ENCODE measurements at regions not wholly inside any gene's neighbourhood (a gene's known extent, or its start where the extent isn't known, plus 50 kb on each side); places are given as distances from the start of the nearest gene placed in this dataset.

GRCh38 chr6:94071835-94072234 lies 652.5 kb upstream of the EPHA7 start:
- no peak overlapping the region for H3K9ac ChIP-seq (replicated peaks; ENCODE audit: extremely low read depth, insufficient read depth, low read length)
- dilution Hi-C loops (cut with MboI; ENCODE audit: extremely low pct_ligation_motif_present, low sequenced_read_pairs) = no loop called here
- H3K4me1 ChIP-seq (ENCODE audit: control insufficient read depth, extremely low read depth, insufficient read depth, low read length) = no peaks in the 10 kb centered on the region
- no peak overlapping the region for H3K4me2 ChIP-seq (ENCODE audit: insufficient read depth, low read length)
- BruUV-seq (replicated peaks) = no TSS peak
- ChIA-PET CTCF (no interaction called here), POLR2A (no interaction called here)
- H3K4me3 ChIP-seq (replicated peaks in 1 of 3; ENCODE audit: insufficient read depth in 1 of 3, low read depth in 1 of 3, low read length in 3 of 3) = no peak overlapping the region
- H3K27me3 ChIP-seq (ENCODE audit: control insufficient read depth in 2 of 2, insufficient read depth in 2 of 2, low read length in 2 of 2) = no peaks in the 10 kb centered on the region
- DNase-seq (ENCODE audit: low read depth, low spot score) (no peak), FAIRE-seq (no peak)
- H4K20me1 ChIP-seq (replicated peaks; ENCODE audit: control insufficient read depth, extremely low read depth, insufficient read depth, low read length) = no peaks in the 10 kb centered on the region
- H2AFZ ChIP-seq (ENCODE audit: low read depth, low read length) = no peak overlapping the region
- no peak for TF ChIP-seq MYC (IDR thresholded peaks at IDR 0.05; ENCODE audit: low read depth, low read length)
- no peak for TF ChIP-seq CTCF (IDR thresholded peaks at IDR 0.05; ENCODE audit: extremely low read depth in 1 of 2, insufficient read depth in 1 of 2, low read depth in 1 of 2, low read length in 2 of 2)
- TF ChIP-seq JUN (IDR thresholded peaks at IDR 0.05; ENCODE audit: borderline replicate concordance, insufficient read depth, insufficient read length, low read depth) = no peak
- no peak for TF ChIP-seq POLR2A (IDR thresholded peaks at IDR 0.05; ENCODE audit: low read depth, low read length)
- TF ChIP-seq GATA2 (IDR thresholded peaks at IDR 0.05; ENCODE audit: insufficient read depth, insufficient read length, low read depth, low read length) = no peak
- no peak for TF ChIP-seq POLR2AphosphoS5 (IDR thresholded peaks at IDR 0.05; ENCODE audit: insufficient read depth, low read depth, low read length)
- no peak for TF ChIP-seq MAX (IDR thresholded peaks at IDR 0.05; ENCODE audit: insufficient read depth, insufficient read length)
- no peak for TF ChIP-seq EZH2 (IDR thresholded peaks at IDR 0.05; ENCODE audit: borderline replicate concordance, low read depth, low read length, severe bottlenecking)
- no peak for TF ChIP-seq FOS (IDR thresholded peaks at IDR 0.05; ENCODE audit: borderline replicate concordance, insufficient read depth, low read length)
- no peaks in the 10 kb centered on the region for H3K9me1 ChIP-seq (replicated peaks; ENCODE audit: control insufficient read depth, extremely low read depth, insufficient read depth, low read length)
- no peaks in the 10 kb centered on the region for H3K79me2 ChIP-seq (ENCODE audit: control insufficient read depth, insufficient read depth, low read length)
- intact Hi-C loops (cut with micrococcal nuclease) = loop anchor here (10.0 kb wide), 1 partner anchor 647 kb away; no protein-coding TSS in a partner anchor
- H3K9me3 ChIP-seq (replicated peaks; ENCODE audit: control insufficient read depth, insufficient read depth, low read length) = no peaks in the 10 kb centered on the region
- H3K27ac ChIP-seq (ENCODE audit: insufficient read depth, low read depth, low read length) = no peak overlapping the region
- H3K36me3 ChIP-seq (ENCODE audit: control insufficient read depth in 2 of 2, extremely low read depth in 1 of 2, insufficient read depth in 2 of 2, low read length in 2 of 2) = no peaks in the 10 kb centered on the region
